Adrenal gland (tissue), 9 donors: ENCODE measurements at regions not wholly inside any gene's neighbourhood (a gene's known extent, or its start where the extent isn't known, plus 50 kb on each side); places are given as distances from the start of the nearest gene placed in this dataset.

ENCODE experiments used
- DNase-seq, 7 donors: peaks; one replicate each; pipeline ENCODE4 v3.0.0-alpha.2; 2019 to 2020
- H3K27ac ChIP-seq, 5 donors: fragments of 200-600 bp; sonication (generic) in 4 of 5; 1 replicate in 3 of 5; 2 replicates in 2 of 5; pipeline versions ENCODE4 v1.5.1 to v1.8.0; 2016 to 2020; ENCODE audit warnings: mild to moderate bottlenecking in 1 of 5
- H3K27me3 ChIP-seq: fragments of 200-600 bp; 2 replicates; pipeline ENCODE4 v1.8.0; 2021
- H3K36me3 ChIP-seq, 2 donors: fragments of 200-600 bp; replicated peaks in 1 of 2; 1 replicate in 1 of 2; 2 replicates in 1 of 2; pipeline versions ENCODE4 v1.5.1 to v1.8.0; 2018 to 2022
- H3K4me1 ChIP-seq, 2 donors: fragments of 200-600 bp; replicated peaks in 1 of 2; 1 replicate in 1 of 2; 2 replicates in 1 of 2; pipeline versions ENCODE4 v1.5.1 to v1.8.0; 2018 to 2021
- H3K4me3 ChIP-seq, 4 donors: fragments of 200-600 bp; sonication (generic) in 3 of 4; one replicate each; pipeline ENCODE4 v1.5.1; 2016 to 2018
- H3K9me3 ChIP-seq, 3 donors: fragments of 200-600 bp; sonication (generic) in 1 of 3; replicated peaks in 1 of 3; 1 replicate in 2 of 3; 2 replicates in 1 of 3; pipeline versions ENCODE4 v1.5.1 to v1.8.0; 2016 to 2021
- CTCF ChIP-seq, 6 experiments: fragments of 450-650 bp in 4 of 6; fragments of 200-600 bp in 2 of 6; sonication (generic) in 1 of 6; IDR thresholded peaks; 1 replicate in 5 of 6; 2 replicates in 1 of 6; pipeline versions ENCODE4 v1.5.1 to v1.8.0; 2016 to 2021; ENCODE audit warnings: antibody characterized with exemption in 6 of 6, mild to moderate bottlenecking in 2 of 6, moderate library complexity in 1 of 6
- POLR2A ChIP-seq, 2 donors: fragments of 450-650 bp; IDR thresholded peaks; one replicate each; pipeline ENCODE4 v1.6.1; 2017; ENCODE audit warnings: antibody characterized with exemption in 2 of 2, mild to moderate bottlenecking in 2 of 2, moderate library complexity in 1 of 2
- WGBS, 4 donors: extraction: QIAGEN DNeasy Blood & Tissue Kit in 2 of 4; methylation state at CpG; one replicate each; pipeline versions ENCODE4 v1.1.5 to v1.1.7; 2013 to 2017; 5-methylcytosine and 5-hydroxymethylcytosine counted together
- intact Hi-C, 2 donors: fragments of 100-400 bp; cut with DNase I; formaldehyde crosslinking; loops; one replicate each; pipeline versions ENCODE4 v1.14.1 to v1.15.0; 2022 to 2023
- donor health status: healthy with polysubstance abuse.
- donor health status: Bipolar disorder and iron deficiency.
- donor health status: DM: yes; HTN: yes; CAD: no.
- donor health status: DM: no; HTN: no; CAD: no.
- donor health status: DM: no; HTN: no; CAD: no.

- no peaks in the 10 kb centered on the region for H3K4me1 ChIP-seq
- no peaks in the 10 kb centered on the region for H3K27me3 ChIP-seq
- no peak overlapping the region for H3K4me3 ChIP-seq
- 75 to 80% (median 78%) methylated on average over 11 of the region's 11 CpGs for WGBS, 4 donors
- no peak for DNase-seq
- intact Hi-C loops = no loop called here
- no peak overlapping the region for H3K27ac ChIP-seq
- no peaks in the 10 kb centered on the region for H3K9me3 ChIP-seq
- no peaks in the 10 kb centered on the region for H3K36me3 ChIP-seq
- TF ChIP-seq CTCF (IDR thresholded peaks at IDR 0.05) (no peak), POLR2A (IDR thresholded peaks at IDR 0.05) (no peak)
Measured at GRCh38 chr6:91387290-91388059, 800.6 kb upstream of the MAP3K7 start.

- no peaks in the 10 kb centered on the region for H3K4me1 ChIP-seq
- no peaks in the 10 kb centered on the region for H3K9me3 ChIP-seq
- H3K27ac ChIP-seq = no peak overlapping the region
- H3K36me3 ChIP-seq = no peaks in the 10 kb centered on the region
- DNase-seq = no peak
- TF ChIP-seq POLR2A (IDR thresholded peaks at IDR 0.05) (no peak), CTCF (IDR thresholded peaks at IDR 0.05) (no peak)
- 90 to 100% (median 97%) methylated on average over 1 of the region's 1 CpG for WGBS, 4 donors
- H3K27me3 ChIP-seq = no peaks in the 10 kb centered on the region
- no peak overlapping the region for H3K4me3 ChIP-seq
- intact Hi-C loops = no loop called here
Measured at GRCh38 chr6:91386204-91386603, 799.3 kb upstream of the MAP3K7 start.

DNA sequence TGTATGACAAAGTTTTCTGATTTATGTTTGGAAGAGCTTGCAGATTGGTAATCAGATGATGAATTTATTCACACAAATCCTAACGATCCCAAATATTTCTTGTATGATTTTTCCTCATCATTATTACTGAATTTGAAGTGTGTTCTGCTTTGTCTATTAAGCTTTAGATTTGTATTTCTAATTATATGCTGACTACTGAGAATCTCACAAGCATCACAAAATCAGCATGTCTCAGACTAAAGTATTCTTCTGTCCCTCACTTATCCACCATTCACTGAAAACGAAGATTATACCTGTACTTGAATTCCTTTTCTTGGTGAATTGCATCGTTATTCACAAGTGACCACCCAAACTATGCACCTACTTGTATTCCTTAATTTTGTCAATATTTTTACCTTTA lies 796.3 kb upstream of the MAP3K7 start:
- intact Hi-C loops = no loop called here
- no peak overlapping the region for H3K4me3 ChIP-seq
- WGBS, 4 donors = 56 to 65% (median 60%) methylated on average over 3 of the region's 3 CpGs
- H3K4me1 ChIP-seq = no peaks in the 10 kb centered on the region
- TF ChIP-seq CTCF (IDR thresholded peaks at IDR 0.05) = no peak
- H3K27me3 ChIP-seq = no peaks in the 10 kb centered on the region
- H3K27ac ChIP-seq = no peak overlapping the region
- H3K9me3 ChIP-seq = no peaks in the 10 kb centered on the region
- DNase-seq = no peak
- no peaks in the 10 kb centered on the region for H3K36me3 ChIP-seq

DNA sequence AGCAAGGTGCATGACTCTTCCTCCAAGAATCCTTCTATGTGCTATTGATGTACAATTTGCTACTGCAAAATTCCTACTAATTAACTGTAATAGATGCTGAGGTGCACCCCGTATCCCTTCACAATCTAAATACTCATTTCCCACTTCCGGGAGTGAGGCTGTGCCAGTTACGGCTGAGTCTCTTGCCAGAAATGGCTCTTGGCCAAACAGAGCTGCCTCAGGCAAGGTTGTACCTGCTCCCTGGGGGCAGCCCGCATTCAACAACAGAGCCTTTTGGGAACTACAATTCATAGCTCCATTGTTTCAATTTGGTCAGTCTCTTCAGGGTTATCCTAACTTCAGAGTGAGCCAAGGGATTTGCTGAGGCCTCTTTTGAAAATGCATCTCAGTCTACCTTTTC lies 789.8 kb upstream of the MAP3K7 start:
- 60 to 79% (median 72%) methylated on average over 4 of the region's 4 CpGs for WGBS, 4 donors
- no peak for DNase-seq
- TF ChIP-seq CTCF (IDR thresholded peaks at IDR 0.05) = no peak
- H3K36me3 ChIP-seq = no peaks in the 10 kb centered on the region
- no peak overlapping the region for H3K27ac ChIP-seq
- no peaks in the 10 kb centered on the region for H3K9me3 ChIP-seq
- H3K4me1 ChIP-seq = no peaks in the 10 kb centered on the region
- no peak overlapping the region for H3K4me3 ChIP-seq
- intact Hi-C loops = no loop called here
- H3K27me3 ChIP-seq = no peaks in the 10 kb centered on the region
